ENCODE measurements at regions not wholly inside any gene's neighbourhood (a gene's known extent, or its start where the extent isn't known, plus 50 kb on each side); places are given as distances from the start of the nearest gene placed in this dataset.

DNA sequence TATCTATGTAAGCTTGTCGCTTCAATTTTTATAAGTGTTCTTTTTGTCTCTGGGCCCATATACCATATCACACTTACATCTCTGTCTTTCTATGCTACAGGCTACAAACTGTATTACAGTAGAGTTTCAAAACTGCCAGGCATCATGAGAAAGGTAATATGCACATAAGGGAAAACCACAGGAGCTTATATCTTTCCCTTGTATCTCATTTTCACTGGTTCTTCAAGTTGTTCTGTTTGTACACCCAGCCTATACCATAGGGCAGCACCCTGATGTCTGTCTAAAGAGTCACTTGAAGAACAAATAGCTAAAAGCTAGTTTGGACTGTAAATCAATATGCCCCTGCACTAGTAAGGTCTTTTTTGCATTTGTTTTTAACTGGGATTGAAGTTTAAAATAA is 366.7 kb downstream of the FIGN start:
- no peak for DNase-seq (ENCODE audit: low read depth, low spot score)

DNA sequence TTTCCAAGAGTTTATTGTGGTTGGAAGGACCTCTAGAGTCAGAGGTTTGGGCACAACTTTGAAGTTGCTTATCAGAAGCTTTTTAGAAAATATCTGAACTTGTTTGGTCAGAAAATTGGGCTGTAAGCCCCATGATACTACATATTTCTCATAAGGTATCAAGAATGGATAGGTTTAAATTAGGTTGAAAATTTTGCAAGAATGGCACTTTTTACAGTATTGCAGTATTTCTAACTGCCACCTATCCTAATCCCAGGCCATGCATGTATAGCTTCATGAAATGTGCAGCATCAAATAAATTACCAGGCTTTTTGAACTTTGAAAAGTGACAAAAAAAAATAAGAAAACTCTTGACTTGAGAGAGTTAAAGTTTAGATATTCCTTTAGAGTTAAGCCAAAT is 367.2 kb downstream of the FIGN start:
- DNase-seq (ENCODE audit: low read depth, low spot score), result no peak

DNA sequence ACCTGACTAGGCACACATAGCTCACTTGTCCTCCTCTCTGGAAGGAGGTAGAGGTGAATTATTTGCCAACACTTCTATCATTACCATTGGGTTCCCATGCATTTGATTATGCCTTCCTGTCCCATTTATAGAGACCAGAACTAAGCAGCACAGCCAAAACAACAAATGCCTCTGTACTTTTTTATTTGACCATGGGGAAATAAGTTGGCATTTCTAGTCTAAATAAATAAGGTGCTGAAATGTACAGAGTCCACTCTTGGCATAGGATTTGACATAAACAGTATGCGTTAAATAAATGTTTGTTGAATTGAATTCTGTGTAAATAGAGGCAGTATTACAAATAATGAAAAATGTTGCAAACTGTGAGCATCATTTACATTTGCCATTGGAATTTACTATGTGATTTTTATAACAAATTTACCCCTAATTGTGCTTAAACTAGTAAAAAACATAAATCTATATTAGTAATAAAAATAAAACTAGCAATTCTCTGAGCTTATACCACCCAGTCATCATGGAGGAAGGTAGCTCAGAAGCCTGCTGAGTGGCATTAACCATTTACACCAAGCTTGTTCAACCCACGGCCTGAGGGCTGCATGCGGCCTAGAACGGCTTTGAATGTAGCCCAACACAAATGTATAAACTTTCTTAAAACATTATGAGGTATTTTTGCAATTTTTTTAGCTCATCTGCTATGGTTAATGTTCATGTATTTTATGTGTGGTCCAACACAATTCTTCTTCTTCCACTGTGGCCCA is 367.8 kb downstream of the FIGN start:
- no peak for DNase-seq (ENCODE audit: low read depth, low spot score)

DNA sequence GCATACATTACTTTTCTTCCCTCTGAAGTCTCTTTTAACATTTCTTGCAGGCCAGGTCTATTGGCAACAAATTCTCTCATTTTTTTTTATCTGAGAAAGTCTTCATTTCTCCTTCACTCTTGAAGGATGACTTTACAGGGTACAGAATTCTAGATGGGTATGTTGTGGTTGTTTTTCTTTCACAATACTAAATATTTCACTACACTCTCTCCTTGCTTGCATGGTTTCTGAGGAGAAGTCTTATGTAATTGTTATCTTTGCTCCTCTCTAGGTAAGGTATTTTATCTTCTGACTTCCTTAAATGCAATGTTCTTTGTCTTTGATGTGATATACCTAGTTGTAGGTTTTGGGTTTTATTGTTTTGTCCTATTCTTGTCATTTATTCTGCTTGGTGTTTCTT is 371.1 kb downstream of the FIGN start:
- DNase-seq (ENCODE audit: low read depth, low spot score), result no peak

DNA sequence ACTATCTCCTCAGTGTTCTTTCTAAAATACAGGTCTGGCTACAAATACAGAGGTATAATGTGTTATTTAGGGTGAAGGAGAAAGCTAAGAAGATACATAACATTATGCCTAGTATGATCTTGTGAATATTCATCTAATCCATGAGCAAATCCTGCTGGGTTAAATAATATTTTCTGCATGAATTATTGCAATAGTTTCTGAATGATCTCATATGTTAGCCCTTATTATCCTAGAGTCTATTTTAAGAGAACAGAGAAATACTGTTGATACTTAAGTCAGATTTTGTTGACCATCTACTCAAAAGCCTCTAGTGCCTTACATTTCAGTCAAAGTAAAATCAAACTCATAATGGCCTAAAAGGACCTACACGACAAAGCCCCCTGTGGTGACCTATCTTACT is 382.3 kb downstream of the FIGN start:
- no peak for DNase-seq (ENCODE audit: low read depth, low spot score)

DNA sequence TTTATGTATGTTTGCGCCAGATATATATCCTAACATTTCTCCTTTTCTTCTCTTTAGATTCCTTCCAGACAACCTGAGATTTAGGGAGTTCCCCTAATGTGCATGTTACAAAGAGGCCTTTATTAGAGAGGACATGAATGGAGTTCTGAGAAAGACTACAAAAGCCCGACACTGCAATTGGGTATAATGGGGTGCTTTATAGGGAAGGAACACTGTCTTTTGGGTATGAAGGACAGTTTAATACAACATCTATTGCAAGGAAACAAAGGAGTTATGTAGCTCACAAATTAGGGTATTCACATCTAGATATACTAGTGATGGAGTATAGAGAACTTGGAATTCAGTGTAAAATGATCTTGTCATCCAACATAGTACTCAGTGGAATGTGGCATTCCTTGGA is 383.8 kb downstream of the FIGN start:
- DNase-seq (ENCODE audit: low read depth, low spot score), result no peak

DNA sequence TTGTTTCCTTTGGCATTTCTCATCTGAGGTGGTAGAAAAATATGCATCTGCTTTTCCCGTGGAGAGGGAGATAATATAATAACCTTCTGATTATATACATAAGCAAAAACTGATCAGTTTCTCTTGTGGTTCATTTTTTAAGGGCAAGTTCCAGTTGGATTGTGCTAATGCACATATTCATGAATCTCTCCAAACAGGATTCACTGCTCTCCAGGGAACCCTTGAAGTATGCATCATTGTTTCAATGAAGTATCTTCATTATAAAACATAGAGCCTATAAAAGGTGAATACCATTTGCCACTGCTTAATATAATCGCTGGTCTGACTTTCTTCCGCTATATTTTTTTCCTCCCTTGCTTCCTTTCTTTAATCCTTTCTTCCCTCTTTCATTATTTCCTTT is 384.7 kb downstream of the FIGN start:
- DNase-seq (ENCODE audit: low read depth, low spot score), result no peak

DNA sequence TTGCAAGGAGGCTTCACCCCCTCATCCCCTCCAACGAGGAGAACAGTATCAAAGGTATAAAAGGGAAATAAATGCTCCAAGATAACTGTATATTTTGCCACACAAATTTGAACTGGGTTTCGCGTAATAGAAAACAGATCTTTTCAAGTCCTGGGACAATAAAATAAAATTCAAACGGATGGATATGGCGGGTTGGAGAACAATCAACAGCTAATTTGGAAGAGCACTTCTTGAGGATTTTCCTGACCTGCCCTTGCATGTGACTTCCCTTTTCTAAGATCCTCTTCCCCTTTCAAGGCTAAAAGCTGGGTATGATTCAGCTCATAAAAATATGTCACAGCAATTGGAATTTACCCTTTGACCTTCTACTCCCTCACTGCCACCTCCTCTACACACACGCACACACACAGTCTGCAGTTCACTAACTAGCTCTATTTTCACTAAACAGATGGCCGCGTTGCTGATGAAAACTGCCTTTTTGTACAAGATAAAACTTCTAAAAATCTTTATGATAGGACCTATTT is 386.9 kb downstream of the FIGN start:
- DNase-seq (ENCODE audit: low read depth, low spot score), result no peak

DNA sequence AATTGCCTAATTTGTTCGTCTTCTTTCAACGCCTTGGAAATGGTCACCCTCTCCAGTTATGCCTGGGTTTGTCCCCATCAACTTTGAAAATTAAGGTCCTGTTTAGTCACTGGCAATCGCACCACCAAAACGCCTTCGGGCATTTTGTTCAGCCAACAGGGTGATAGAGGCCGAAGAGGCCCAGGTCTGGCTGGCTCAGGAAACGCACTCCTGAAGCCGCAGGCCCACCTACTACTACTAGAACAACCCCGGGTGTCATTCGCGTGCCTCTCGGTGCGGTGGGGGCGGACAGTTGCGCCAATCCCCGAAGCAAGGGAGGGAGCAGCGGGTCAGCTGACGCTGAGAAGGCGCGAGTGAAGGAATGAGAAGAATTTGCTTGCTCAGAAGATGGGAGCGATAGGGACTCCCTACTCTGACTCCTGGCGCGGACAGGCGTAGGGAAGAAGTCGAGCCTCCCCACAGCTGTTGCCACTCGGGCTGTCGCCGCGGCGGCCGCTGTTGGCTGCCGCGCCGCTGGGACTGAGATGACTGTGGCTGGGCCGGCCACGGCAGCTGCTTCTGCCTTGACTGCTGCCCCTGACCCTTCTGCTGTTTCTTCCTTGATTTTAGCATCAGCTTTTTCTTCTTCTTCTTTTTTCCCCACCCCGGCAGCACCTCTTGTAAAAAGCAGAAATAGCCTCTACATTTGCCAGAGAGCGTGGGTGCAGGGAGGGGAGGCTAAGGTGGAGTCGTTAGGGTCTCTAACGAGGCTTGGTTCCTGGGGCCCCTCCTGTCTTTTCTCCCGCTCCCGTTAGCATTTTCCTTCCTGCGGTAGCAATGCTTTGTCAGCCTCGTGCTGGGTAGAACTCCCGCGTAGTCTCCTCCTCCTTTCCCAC is 387.6 kb downstream of the FIGN start:
- DNase-seq (ENCODE audit: low read depth, low spot score), result peak; percentile 41

DNA sequence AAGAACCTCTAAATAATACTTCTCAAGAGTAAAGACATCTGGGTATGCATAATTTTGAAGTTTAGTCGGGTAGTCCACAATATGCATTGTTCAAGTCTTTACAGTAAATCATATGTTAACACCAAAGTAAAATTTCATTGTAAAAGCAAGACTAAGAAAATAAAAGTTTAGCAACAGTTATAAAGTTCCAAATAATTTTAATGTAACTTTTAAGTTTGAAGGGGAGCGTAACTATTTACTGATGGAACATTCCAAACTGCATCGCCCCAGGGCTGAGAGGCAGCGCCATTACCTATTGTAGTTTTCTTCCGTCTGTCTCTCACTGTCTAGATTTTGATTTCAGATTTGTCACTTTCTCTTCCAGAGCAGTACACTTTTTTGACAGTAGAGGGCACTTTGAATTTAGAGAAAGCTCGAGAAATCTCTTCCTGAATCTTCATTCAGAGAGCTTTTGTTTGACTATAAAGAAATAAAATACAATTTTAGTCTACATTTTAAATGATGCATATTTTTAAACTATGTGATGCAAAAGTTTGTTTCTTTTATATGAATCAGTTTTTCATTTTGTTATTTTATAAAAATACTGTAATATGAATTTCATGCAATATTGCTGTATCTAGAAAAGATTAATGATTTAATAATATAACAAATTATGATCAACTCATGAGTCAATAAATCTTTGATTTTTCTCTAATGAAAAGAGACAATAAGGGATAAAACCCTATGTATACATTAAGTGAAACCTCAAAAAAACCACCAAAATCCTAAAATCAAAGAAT is 389.8 kb downstream of the FIGN start:
- no peak for DNase-seq (ENCODE audit: low read depth, low spot score)

DNA sequence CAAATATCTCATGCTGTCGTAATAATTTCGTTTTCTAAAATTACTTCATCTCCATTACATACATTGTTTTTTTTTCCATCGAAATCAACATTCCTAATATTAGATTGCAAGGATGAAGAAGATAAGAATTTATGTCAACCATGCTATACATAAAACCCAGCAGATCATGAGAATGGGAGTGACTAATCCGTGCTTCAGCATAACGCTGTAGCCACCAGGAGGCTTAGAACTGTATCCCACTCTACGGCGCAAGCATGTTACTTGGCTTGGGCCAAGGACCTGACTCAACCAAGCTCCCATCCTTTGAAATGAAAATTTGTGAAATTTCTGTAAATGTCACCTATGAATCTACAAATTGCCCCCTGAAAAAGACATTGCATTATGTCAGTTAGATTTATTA is 392.5 kb downstream of the FIGN start:
- no peak for DNase-seq (ENCODE audit: low read depth, low spot score)

DNA sequence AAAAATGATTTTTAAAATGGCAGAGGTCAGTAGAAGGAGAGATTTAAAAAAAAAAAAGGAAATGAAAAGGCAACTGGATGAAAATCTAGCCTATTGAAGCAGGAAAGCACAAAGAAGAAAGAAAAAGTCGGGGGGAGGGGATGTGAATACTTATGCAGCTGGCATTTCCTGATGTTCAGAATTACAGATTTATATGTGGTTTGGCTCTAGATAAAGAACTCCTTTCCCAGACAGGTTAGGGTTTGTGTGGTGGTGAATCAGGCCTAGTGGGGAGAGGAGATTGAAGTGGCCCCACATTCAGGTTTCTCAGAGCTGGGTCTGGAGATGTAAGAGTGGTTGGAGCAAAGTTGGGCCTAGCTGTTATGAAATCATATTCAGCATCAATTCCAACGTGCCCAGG is 394.4 kb downstream of the FIGN start:
- DNase-seq (ENCODE audit: low read depth, low spot score), result no peak

DNA sequence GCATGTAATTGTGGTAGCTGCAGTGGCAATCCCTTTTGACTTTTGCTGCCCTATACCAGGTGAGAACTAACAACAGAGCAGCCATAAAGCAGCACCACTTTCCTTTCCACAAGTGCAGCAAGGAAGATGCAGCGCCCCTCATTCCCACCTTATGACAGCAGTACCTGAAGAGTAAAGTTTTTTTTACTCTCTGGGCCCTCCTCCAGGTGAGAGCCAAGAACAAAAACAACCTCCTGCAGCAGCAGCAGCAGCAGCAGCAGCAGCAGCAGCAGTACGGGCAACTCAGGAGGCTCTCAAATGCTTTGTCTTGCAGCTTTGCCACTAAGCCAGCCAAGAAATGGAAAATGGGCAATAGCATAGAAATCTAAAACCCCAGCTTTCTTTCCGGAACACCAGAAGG is 397.5 kb downstream of the FIGN start:
- DNase-seq (ENCODE audit: low read depth, low spot score), result no peak

DNA sequence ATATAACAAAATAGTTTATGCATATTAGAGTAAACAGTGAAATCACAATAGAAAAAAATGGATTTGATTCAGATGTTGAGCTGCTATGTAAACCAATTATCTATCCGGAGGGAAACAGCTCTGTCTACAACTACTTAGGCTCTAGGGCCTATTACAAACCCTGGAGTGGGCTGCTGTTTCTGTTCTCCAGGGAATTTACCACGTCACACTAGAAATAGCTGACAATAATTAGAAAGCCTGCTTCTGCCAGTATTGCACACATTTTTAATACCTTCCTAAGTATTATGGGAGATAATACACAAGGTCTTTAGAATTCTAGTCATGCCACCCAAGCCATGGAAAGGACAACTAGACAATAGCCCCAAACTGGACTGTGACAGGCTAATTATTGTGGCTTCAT is 411.1 kb downstream of the FIGN start:
- no peak for DNase-seq (ENCODE audit: low read depth, low spot score)

DNA sequence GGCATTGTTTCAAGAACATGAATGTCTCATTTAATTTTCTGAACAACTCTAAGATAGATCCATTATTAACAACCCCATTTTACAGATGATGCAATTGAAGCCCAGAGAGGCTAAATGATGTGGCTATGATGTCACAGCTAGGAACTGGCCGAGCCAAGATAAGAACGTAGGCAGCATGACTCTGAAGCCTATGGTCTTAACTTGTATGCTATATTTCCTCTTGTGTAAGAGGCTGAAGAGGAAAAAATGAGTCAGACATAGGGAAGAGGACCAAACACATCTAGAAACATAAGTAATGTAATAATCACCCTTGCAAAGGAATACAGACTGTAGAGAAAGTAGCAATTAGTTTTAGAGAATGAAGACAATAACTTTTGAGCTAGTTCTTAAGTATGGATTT is 416.8 kb downstream of the FIGN start:
- DNase-seq (ENCODE audit: low read depth, low spot score), result no peak

DNA sequence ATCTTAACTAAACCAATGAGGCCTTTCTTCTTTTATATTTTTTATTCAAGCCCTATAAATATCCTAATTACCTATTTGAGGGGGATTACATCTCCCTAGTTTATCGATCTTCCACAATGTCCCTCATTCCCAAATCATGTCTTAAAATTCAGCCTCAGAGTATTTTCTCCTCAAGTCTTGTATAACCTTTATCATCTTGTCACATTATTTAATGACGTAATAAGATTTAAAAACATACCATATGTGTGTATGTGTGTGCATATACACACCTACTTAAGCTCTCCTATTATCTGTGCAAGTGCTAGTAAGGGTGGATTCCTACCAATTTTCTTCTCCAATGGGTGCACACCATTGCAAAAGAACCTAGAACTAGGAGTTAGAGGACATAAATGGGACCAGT is 421.1 kb downstream of the FIGN start:
- no peak for DNase-seq (ENCODE audit: low read depth, low spot score)

DNA sequence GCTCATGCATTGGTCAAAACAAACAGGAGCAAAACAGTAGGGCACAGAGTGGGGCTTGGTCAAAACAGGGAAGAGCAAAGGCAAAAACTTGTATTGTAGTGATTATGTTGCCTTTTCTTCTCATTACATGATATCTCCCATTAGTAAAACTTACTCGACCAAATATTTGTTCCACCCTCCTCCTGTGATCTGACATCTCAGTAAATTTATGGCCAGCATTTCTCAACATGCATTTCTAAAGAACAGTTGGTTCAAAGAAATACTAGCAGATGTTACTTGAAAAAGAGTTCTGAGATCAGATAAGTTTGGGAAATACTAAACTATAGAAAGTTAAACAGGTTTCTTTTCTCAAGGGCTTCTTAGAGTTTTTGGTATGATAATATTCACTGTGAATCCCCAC is 423.1 kb downstream of the FIGN start:
- DNase-seq (ENCODE audit: low read depth, low spot score), result no peak

DNA sequence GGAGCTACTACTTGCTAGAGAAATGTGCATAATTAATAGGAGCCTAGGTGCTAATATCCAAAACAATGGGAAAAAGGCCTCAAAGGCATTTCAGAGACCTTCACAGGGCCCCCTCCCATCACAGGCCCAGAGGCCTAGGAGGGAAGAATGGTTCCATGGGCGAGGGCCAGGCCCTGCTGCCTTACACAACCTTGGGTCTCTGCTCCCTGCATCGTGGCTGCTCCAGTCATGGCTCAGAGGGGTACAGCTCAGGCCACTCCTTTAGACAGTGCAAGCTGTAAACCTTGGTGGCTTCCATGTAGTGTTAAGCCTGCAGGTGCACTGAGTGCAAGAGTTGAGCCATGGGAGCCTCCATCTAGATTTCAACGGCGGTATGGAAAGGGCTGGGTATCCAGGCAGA is 429.2 kb downstream of the FIGN start:
- no peak for DNase-seq (ENCODE audit: low read depth, low spot score)

DNA sequence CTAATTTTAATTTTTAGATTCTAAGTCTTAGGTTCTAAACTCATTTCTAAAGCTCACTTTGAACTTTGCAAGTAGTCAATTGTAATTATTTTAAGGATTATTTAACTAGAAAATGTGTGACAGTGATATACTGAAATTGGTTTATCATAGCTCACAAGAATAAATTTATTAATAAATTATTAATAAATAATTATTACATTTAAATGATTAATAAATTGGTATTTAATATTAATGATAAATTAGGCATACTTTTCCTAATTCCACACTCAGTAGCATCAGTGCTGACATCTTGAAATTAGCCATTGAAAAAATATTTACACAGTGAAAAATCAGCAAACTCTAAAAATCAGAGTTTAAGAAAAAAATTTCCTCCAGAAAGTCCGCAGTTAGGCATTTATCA is 433.7 kb downstream of the FIGN start:
- DNase-seq (ENCODE audit: low read depth, low spot score), result no peak

DNA sequence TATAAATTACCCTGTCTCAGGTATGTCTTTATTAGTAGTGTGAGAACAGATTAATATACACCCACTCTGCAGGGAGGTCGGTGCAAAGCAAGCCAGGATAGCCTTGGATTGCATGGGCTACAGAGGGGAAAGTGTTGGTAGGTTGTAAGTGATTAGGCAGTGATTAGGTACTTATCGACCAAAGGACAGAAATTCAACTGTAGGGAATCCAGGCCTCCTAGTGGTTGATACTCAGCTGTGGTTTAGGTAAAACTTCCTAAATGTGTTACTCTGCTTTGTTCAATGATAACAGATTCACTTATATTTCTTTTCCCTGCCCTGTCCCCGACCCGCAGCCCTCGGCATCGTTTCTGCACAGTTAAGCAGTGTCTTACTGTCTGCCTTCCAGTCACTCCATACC is 444.0 kb downstream of the FIGN start:
- DNase-seq (ENCODE audit: low read depth, low spot score), result no peak

DNA sequence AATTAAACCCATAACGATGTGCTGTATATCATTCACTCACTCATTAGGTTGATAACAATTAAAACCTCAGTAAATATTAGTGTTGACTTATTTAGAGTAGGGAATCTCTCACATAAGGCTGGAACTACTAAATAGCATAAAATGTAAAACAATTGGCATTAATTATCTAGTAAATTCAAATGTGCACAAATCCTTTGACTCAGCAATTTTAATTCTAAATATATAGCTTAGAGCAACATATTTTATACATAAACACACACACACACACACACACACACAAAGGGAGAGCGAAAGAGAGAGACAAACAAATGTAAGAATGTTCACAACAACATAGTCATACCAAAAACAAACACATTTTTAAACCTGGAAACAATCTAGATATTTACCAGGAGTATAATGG is 443.1 kb upstream of the KCNH7 start:
- DNase-seq (ENCODE audit: low read depth, low spot score), result no peak

DNA sequence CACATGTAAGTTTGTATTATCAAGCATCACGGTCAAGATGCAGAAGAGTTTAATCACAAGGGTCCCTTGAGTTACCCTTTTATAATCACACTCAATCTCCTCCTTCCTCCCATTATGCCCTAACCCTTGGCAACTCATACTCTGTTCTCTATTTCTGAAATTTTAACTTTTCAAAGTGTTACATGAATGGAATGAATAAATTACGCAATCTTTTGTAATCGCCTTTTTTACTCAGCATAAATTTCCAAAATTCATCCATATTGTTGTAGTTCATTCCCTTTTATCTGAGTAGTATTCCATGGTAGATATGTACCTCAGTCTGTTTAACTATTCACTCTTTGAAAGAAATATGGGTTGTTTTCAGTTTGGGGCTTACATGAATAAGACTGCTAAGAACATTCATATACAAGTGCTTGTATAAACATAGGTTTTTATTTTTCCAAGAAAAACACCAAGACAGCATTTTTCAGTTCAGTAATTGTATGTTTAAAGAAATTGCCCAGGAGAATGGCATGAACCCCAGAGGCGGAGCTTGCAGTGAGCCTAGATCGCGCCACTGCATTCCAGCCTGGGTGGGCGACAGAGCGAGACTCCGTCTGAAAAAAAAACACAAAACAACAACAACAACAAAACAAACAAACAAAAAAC is 430.9 kb upstream of the KCNH7 start:
- DNase-seq (ENCODE audit: low read depth, low spot score), result no peak

All from brain pericyte (primary cell).